PC-9 (cell line): ENCODE measurements at regions not wholly inside any gene's neighbourhood (a gene's known extent, or its start where the extent isn't known, plus 50 kb on each side); places are given as distances from the start of the nearest gene placed in this dataset.

Experiments
- BruUV-seq: library from RNA; stranded (reverse); fragments of 400-500 nt; replicated peaks from 2 replicates; lab custom pipeline; 2021; lab: Mats Ljungman, UMichigan
- CTCF ChIA-PET: fragments of 300-600 bp; sonication (Branson Sonifier 250); formaldehyde crosslinking; loops from one replicate; lab custom pipeline; 2022; ENCODE audit warnings: antibody characterized with exemption; lab: Charles Lee
- POLR2A ChIA-PET: fragments of 300-600 bp; sonication (Branson Sonifier 250); formaldehyde crosslinking; loops from one replicate; lab custom pipeline; 2022; ENCODE audit warnings: antibody characterized with exemption; ENCODE audit not compliant: unreplicated experiment; lab: Charles Lee
- DNase-seq, 2 experiments: peaks; one replicate each; pipeline versions ENCODE4 v3.0.0 to v3.0.0-alpha.2; 2015 to 2022; ENCODE audit warnings: mixed read lengths in 1 of 2
- H2AFZ ChIP-seq: fragments of 200-600 bp; sonication (generic); 2 replicates; pipeline ENCODE4 v1.8.1; 2017; ENCODE audit warnings: antibody characterized with exemption
- H3F3A ChIP-seq: fragments of 200-600 bp; sonication (generic); 2 replicates; pipeline ENCODE4 v1.8.1; 2017; ENCODE audit warnings: antibody characterized with exemption, mild to moderate bottlenecking, low read depth; ENCODE audit not compliant: insufficient read depth
- H3K27ac ChIP-seq: fragments of 200-600 bp; sonication (generic); 2 replicates; pipeline ENCODE4 v1.6.1; 2016; ENCODE audit warnings: mixed run types
- H3K27me3 ChIP-seq: fragments of 200-600 bp; sonication (generic); 2 replicates; pipeline ENCODE4 v1.6.1; 2016; ENCODE audit warnings: low read depth, mixed run types; ENCODE audit not compliant: insufficient read depth
- H3K36me3 ChIP-seq: fragments of 200-600 bp; sonication (generic); 2 replicates; pipeline ENCODE4 v1.6.1; 2016; ENCODE audit warnings: low read depth, mixed run types
- H3K4me1 ChIP-seq: fragments of 200-600 bp; sonication (generic); replicated peaks from 2 replicates; pipeline ENCODE4 v1.6.1; 2016; ENCODE audit warnings: mixed run types; ENCODE audit not compliant: insufficient read depth
- H3K4me2 ChIP-seq: fragments of 200-600 bp; sonication (generic); 2 replicates; pipeline ENCODE4 v1.6.1; 2017; ENCODE audit warnings: mixed run types
- H3K4me3 ChIP-seq: fragments of 200-600 bp; sonication (generic); 2 replicates; pipeline ENCODE4 v1.6.1; 2016; ENCODE audit warnings: mixed run types
- H3K79me2 ChIP-seq: fragments of 200-600 bp; sonication (generic); 2 replicates; pipeline ENCODE4 v1.6.1; 2017; ENCODE audit warnings: low read depth, mixed run types
- H3K9me2 ChIP-seq: fragments of 200-600 bp; sonication (generic); 2 replicates; pipeline ENCODE4 v1.8.1; 2017; ENCODE audit warnings: mild to moderate bottlenecking; ENCODE audit not compliant: insufficient read depth
- H3K9me3 ChIP-seq: fragments of 200-600 bp; sonication (generic); 2 replicates; pipeline ENCODE4 v1.8.1; 2016; ENCODE audit warnings: low read depth; ENCODE audit not compliant: insufficient read depth
- H4K20me1 ChIP-seq: fragments of 200-600 bp; sonication (generic); 2 replicates; pipeline ENCODE4 v1.8.1; 2017; ENCODE audit not compliant: insufficient read depth
- CTCF ChIP-seq: fragments of 200-600 bp; sonication (generic); conservative IDR thresholded peaks from 2 replicates; pipeline ENCODE4 v1.6.1; 2017; ENCODE audit warnings: mixed run types, antibody characterized with exemption, mild to moderate bottlenecking, moderate library complexity
- EZH2 ChIP-seq: fragments of 200-600 bp; sonication (generic); IDR thresholded peaks from 2 replicates; pipeline ENCODE4 v1.8.0; 2017; ENCODE audit warnings: antibody characterized with exemption, low read depth
- intact Hi-C: fragments of 100-400 bp; cut with micrococcal nuclease; formaldehyde crosslinking; loops from one replicate; pipeline ENCODE4 v1.10.0; 2022; ENCODE audit not compliant: unreplicated experiment

- TF ChIP-seq EZH2 (no peak), CTCF (no peak)
- no peak overlapping the region for H2AFZ ChIP-seq
- no peaks in the 10 kb centered on the region for H3F3A ChIP-seq
- H4K20me1 ChIP-seq, result no peaks in the 10 kb centered on the region
- intact Hi-C loops, result no loop called here
- H3K4me2 ChIP-seq, result no peak overlapping the region
- no peaks in the 10 kb centered on the region for H3K36me3 ChIP-seq
- ChIA-PET POLR2A (no interaction called here), CTCF (no interaction called here)
- H3K27me3 ChIP-seq, result no peaks in the 10 kb centered on the region
- no peak for DNase-seq
- no peak overlapping the region for H3K4me3 ChIP-seq
- no peaks in the 10 kb centered on the region for H3K9me2 ChIP-seq
- no peak overlapping the region for H3K27ac ChIP-seq
- H3K4me1 ChIP-seq, result no peaks in the 10 kb centered on the region
- H3K79me2 ChIP-seq, result no peaks in the 10 kb centered on the region
- no TSS peak for BruUV-seq
- H3K9me3 ChIP-seq, result no peaks in the 10 kb centered on the region; the same call in 1 of the 2 replicates
Observed at GRCh38 chr1:5329068-5329739, 663.0 kb downstream of the NPHP4 start.

- no peaks in the 10 kb centered on the region for H3K79me2 ChIP-seq
- no peak overlapping the region for H3K4me2 ChIP-seq
- H3K36me3 ChIP-seq, result no peaks in the 10 kb centered on the region
- DNase-seq, result no peak
- H3K4me3 ChIP-seq, result no peak overlapping the region
- 0 out of 2 replicates have a peak, but pooled peaks cover 7% of the 10 kb centered on the region for H3K27me3 ChIP-seq
- intact Hi-C loops, result no loop called here
- H3K4me1 ChIP-seq, result no peaks in the 10 kb centered on the region
- H3K27ac ChIP-seq, result no peak overlapping the region
- no peaks in the 10 kb centered on the region for H3F3A ChIP-seq
- CTCF ChIA-PET, result no interaction called here
- BruUV-seq, result no TSS peak
- no peaks in the 10 kb centered on the region for H3K9me2 ChIP-seq
- H4K20me1 ChIP-seq, result no peaks in the 10 kb centered on the region
- TF ChIP-seq EZH2 (no peak), CTCF (no peak)
- no peak overlapping the region for H2AFZ ChIP-seq
- POLR2A ChIA-PET, result no interaction called here
- no peaks in the 10 kb centered on the region; the same call in 1 of the 2 replicates for H3K9me3 ChIP-seq
Observed at GRCh38 chr1:5324883-5325282, 667.3 kb downstream of the NPHP4 start.

GRCh38 chr1:5318143-5318816, 663.9 kb downstream of the AJAP1 start:
- Histone ChIP-seq H3K36me3 (no peaks in the 10 kb centered on the region), H3K27ac (no peak overlapping the region), H3K4me2 (no peak overlapping the region), H3K9me2 (no peaks in the 10 kb centered on the region), H3F3A (no peaks in the 10 kb centered on the region), H3K79me2 (no peaks in the 10 kb centered on the region), H3K4me3 (no peak overlapping the region), H3K4me1 (no peaks in the 10 kb centered on the region), H3K9me3 (no peaks in the 10 kb centered on the region), H3K27me3 (peaks cover 38% of the 10 kb centered on the region), H4K20me1 (no peaks in the 10 kb centered on the region), H2AFZ (no peak overlapping the region)
- ChIA-PET CTCF (no interaction called here), POLR2A (no interaction called here)
- intact Hi-C loops, result no loop called here
- no TSS peak for BruUV-seq
- no peak for DNase-seq
- no peak for TF ChIP-seq CTCF
- TF ChIP-seq EZH2, result no peak
